Right cardiac atrium (tissue), 5 donors: ENCODE measurements at regions not wholly inside any gene's neighbourhood (a gene's known extent, or its start where the extent isn't known, plus 50 kb on each side); places are given as distances from the start of the nearest gene placed in this dataset.
"Not testable (repeated sequence)": the region's sequence is repeated elsewhere in the genome, so short reads cannot be mapped to it uniquely, and the experiment has no call there.

Source experiments
- ATAC-seq, 2 donors: fragments of 200-7000 bp; cut with Tn5 transposase; one replicate each; pipeline versions ENCODE4 v1.8.0 to v1.9.1; 2020; ENCODE audit warnings: moderate library complexity in 2 of 2, mild to moderate bottlenecking in 1 of 2
- DNase-seq, 3 donors: peaks; one replicate each; pipeline ENCODE4 v3.0.0-alpha.2; 2020
- H3K27ac ChIP-seq: one replicate; pipeline ENCODE4 v1.5.1; 2013; ENCODE audit warnings: mild to moderate bottlenecking, low read length, control low read depth, moderate library complexity
- H3K27me3 ChIP-seq: one replicate; pipeline ENCODE4 v1.6.1; 2013; ENCODE audit not compliant: control insufficient read depth, insufficient read depth
- H3K4me1 ChIP-seq: one replicate; pipeline ENCODE4 v1.6.1; 2013; ENCODE audit warnings: low read length; ENCODE audit not compliant: control insufficient read depth, insufficient read depth
- H3K4me3 ChIP-seq: one replicate; pipeline ENCODE4 v1.5.1; 2013; ENCODE audit warnings: low read length, control low read depth
- H3K9me3 ChIP-seq: one replicate; pipeline ENCODE4 v1.6.1; 2013; ENCODE audit warnings: low read length; ENCODE audit not compliant: control insufficient read depth
- WGBS: extraction: QIAGEN DNeasy Blood & Tissue Kit; methylation state at CpG from one replicate; pipeline ENCODE4 v1.1.7; 2013; 5-methylcytosine and 5-hydroxymethylcytosine counted together
- intact Hi-C, 4 donors: fragments of 100-400 bp; cut with DNase I; formaldehyde crosslinking; loops; one replicate each; pipeline versions ENCODE4 v1.11.0 to v1.14.0; 2022 to 2023
- donor health status: healthy with polysubstance abuse.
- donor health status: DM: no; HTN: yes; CAD: no.
- donor health status: DM: no; HTN: no; CAD: no.
- donor health status: DM: no; HTN: yes; CAD: no; lungs with severe emphysema.
- donor health status: DM: yes; HTN: yes; CAD: no.

GRCh38 chr5:42949348-42950115 is 90.6 kb downstream of the ANXA2R start:
- DNase-seq (peak; percentile 57 to 80 (median 75)), ATAC-seq (peak; percentile 66 to 74)
- H3K4me1 ChIP-seq, result no peaks in the 10 kb centered on the region
- intact Hi-C loops, result loop anchor here in 1 of 4 donors (5.0 kb wide), 1 partner anchor 43 kb away; no protein-coding TSS in a partner anchor
- H3K27me3 ChIP-seq, result no peaks in the 10 kb centered on the region
- WGBS, result 7% methylated on average over 33 of the region's 33 CpGs
- peaks cover 2% of the 10 kb centered on the region for H3K9me3 ChIP-seq
- H3K27ac ChIP-seq, result peak overlapping the region; percentile 84
- peak overlapping the region; percentile 55 for H3K4me3 ChIP-seq

GRCh38 chr5:42948961-42949347 is 91.2 kb downstream of the ANXA2R start:
- no peak for DNase-seq
- Histone ChIP-seq H3K4me3 (peak overlapping the region; percentile 55), H3K27me3 (no peaks in the 10 kb centered on the region), H3K9me3 (peaks cover 2% of the 10 kb centered on the region), H3K4me1 (no peaks in the 10 kb centered on the region), H3K27ac (peak overlapping the region; percentile 84)
- 14% methylated on average over 10 of the region's 10 CpGs for WGBS
- no peak for ATAC-seq
- intact Hi-C loops, result loop anchor here in 1 of 4 donors (5.0 kb wide), 1 partner anchor 43 kb away; no protein-coding TSS in a partner anchor

DNA sequence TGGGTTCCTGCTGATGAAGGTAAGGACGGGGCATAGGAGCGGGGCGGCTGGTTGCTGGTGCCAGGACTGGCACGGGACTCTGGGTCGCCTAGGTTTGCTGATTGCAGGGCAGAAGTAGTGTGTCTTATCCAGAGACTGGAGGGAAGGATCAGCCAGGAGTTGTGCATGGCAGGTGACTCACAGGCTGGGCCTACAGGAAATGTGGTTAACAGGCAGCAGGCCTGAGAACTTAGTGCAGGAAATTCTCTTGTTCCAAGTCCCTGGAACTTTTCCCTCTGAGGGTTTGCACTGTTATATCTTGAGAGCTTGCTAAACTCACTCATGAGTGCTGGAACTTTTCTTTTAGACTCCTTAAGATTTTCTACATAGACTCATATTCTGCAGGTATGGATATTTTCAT is 95.1 kb downstream of the ANXA2R start:
- 87% methylated on average over 5 of the region's 5 CpGs for WGBS
- no peak overlapping the region for H3K27ac ChIP-seq
- H3K4me1 ChIP-seq, result no peaks in the 10 kb centered on the region
- DNase-seq, result no peak
- no peak overlapping the region for H3K4me3 ChIP-seq
- intact Hi-C loops, result loop anchor here in 1 of 4 donors (5.0 kb wide), 1 partner anchor 47 kb away; no protein-coding TSS in a partner anchor
- ATAC-seq, result peak in 1 of 2 donors; percentile 59
- H3K9me3 ChIP-seq, result peaks cover 2% of the 10 kb centered on the region
- no peaks in the 10 kb centered on the region for H3K27me3 ChIP-seq

GRCh38 chr5:42943931-42944631 is 96.0 kb downstream of the ANXA2R start:
- H3K27ac ChIP-seq, result no peak overlapping the region
- no peak overlapping the region for H3K4me3 ChIP-seq
- 16% methylated on average over 39 of the region's 39 CpGs for WGBS
- DNase-seq (no peak), ATAC-seq (peak in 1 of 2 donors; percentile 69)
- peaks cover 1% of the 10 kb centered on the region for H3K9me3 ChIP-seq
- H3K4me1 ChIP-seq, result no peaks in the 10 kb centered on the region
- intact Hi-C loops, result no loop called here
- peaks cover 3% of the 10 kb centered on the region for H3K27me3 ChIP-seq

DNA sequence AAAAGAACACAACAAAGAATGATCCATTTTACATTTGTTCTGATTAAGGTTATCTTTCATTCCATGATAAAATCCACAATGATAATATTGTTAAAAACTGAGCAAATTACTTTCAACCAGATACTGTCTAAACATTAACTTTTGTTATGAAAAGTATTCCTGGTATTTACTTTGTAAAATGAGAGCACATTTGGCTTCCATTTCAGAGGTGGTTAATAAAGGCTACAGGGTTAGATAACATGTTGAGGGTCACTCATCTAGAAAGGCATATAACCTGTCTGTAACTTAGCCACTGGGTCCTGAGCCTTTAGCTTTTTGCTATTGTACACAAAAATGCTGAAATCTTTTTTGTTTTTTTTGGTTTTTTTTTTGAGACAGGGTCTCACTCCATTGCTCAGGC is 99.3 kb downstream of the ANXA2R start:
- Histone ChIP-seq H3K27me3 (peaks cover 3% of the 10 kb centered on the region), H3K4me3 (no peak overlapping the region), H3K9me3 (peaks cover 1% of the 10 kb centered on the region), H3K4me1 (no peaks in the 10 kb centered on the region), H3K27ac (no peak overlapping the region)
- intact Hi-C loops, result no loop called here
- ATAC-seq (no peak), DNase-seq (no peak)

DNA sequence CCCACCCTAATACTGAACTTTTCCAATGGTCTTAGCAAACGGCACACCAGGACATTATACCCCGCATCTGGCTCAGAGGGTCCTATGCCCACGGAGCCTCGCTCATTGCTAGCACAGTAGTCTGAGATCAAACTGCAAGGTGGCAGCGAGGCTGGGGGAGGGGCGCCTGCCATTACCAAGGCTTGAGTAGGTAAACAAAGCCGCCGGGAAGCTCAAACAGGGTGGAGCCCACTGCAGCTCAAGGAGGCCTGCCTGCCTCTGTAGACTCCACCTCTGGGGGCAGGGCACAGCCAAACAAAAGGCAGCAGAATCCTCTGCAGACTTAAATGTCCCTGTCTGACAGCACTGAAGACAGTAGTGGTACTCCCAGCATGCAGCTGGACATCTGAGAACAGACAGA is 108.1 kb downstream of the ANXA2R start:
- H3K4me3 ChIP-seq, H3K4me1 ChIP-seq, ATAC-seq, H3K27me3 ChIP-seq, H3K27ac ChIP-seq, H3K9me3 ChIP-seq, intact Hi-C loops: not testable (repeated sequence)
- peak in 1 of 3 donors; percentile 23 for DNase-seq
- 93% methylated on average over 8 of the region's 8 CpGs for WGBS

- H3K27ac ChIP-seq, DNase-seq, ATAC-seq, H3K4me1 ChIP-seq, intact Hi-C loops, H3K4me3 ChIP-seq, H3K9me3 ChIP-seq, H3K27me3 ChIP-seq: not testable (repeated sequence)
- WGBS, result 92% methylated on average over 9 of the region's 9 CpGs
Observed at GRCh38 chr5:42931451-42931850, 108.7 kb downstream of the ANXA2R start.

- Histone ChIP-seq H3K4me1 (no peaks in the 10 kb centered on the region), H3K27ac (no peak overlapping the region), H3K4me3 (no peak overlapping the region), H3K9me3 (peaks cover 2% of the 10 kb centered on the region), H3K27me3 (no peaks in the 10 kb centered on the region)
- intact Hi-C loops, result no loop called here
- no peak for ATAC-seq
- 93% methylated on average over 1 of the region's 1 CpG for WGBS
- no peak for DNase-seq
Observed at GRCh38 chr5:42930934-42931333, 109.2 kb downstream of the ANXA2R start.

GRCh38 chr5:42929871-42930270 is 110.2 kb downstream of the ANXA2R start:
- intact Hi-C loops, result no loop called here
- Histone ChIP-seq H3K9me3 (peaks cover 2% of the 10 kb centered on the region), H3K27ac (no peak overlapping the region), H3K4me1 (no peaks in the 10 kb centered on the region), H3K27me3 (no peaks in the 10 kb centered on the region), H3K4me3 (no peak overlapping the region)
- WGBS, result 49% methylated on average over 4 of the region's 4 CpGs
- DNase-seq (no peak), ATAC-seq (no peak)

DNA sequence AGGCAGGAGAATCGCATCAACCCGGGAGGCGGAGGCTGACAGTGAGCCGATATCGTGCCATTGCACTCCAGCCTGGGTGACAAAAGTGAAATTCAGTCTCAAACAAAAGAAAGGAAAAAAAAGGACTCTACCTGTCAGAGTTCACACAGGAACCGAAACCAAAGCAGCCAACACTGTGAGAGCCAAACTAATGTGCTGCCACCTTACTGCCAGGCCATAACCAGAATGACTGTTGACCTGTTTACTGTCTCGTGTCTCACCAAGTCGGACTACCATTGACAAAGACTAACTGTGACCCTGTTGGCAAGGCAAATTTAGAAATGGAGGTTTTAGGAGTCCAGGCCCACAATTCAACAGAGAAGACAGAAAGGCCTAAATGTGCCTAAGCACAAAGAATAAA is 112.4 kb downstream of the ANXA2R start:
- 93% methylated on average over 8 of the region's 8 CpGs for WGBS

DNA sequence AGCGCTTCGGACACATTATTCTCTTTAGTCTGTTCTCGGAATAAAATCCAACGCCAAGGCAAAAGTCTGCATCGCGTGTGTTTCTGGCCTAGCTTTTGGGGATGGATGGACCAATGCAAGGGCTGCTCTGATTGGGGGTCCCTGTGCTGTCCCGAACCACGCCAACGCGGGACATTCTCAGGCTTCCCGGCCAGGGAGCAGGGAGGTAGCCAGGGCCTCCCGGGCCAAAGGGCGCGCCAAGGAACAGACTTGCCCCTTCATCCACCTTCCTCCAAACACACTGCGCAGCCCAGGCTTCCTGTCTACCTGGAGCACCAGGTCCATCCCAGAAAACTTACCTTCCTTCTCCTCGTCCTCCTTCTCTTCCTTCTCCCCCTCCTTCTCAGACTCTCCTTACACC is 113.0 kb upstream of the SELENOP start:
- ATAC-seq, result no peak
- no peak for DNase-seq
- intact Hi-C loops, result no loop called here
- peaks cover 1% of the 10 kb centered on the region for H3K9me3 ChIP-seq
- no peaks in the 10 kb centered on the region for H3K27me3 ChIP-seq
- H3K27ac ChIP-seq, result no peak overlapping the region
- H3K4me3 ChIP-seq, result no peak overlapping the region
- no peaks in the 10 kb centered on the region for H3K4me1 ChIP-seq
- WGBS, result 92% methylated on average over 16 of the region's 16 CpGs

More for the DNA sequence above, 112.4 kb downstream of the ANXA2R start:
- H3K4me3 ChIP-seq, result no peak overlapping the region
- no peak for ATAC-seq
- no peaks in the 10 kb centered on the region for H3K4me1 ChIP-seq
- intact Hi-C loops, result no loop called here
- no peak overlapping the region for H3K27ac ChIP-seq
- H3K27me3 ChIP-seq, result no peaks in the 10 kb centered on the region
- no peak for DNase-seq
- peaks cover 2% of the 10 kb centered on the region for H3K9me3 ChIP-seq
